Esophagus muscularis mucosa (tissue), 4 donors: ENCODE measurements at regions not wholly inside any gene's neighbourhood (a gene's known extent, or its start where the extent isn't known, plus 50 kb on each side); places are given as distances from the start of the nearest gene placed in this dataset.

Experiments
- DNase-seq: peaks from one replicate; pipeline ENCODE4 v3.0.0-alpha.2; 2017; ENCODE audit errors: extremely low spot score
- H3K27ac ChIP-seq, 4 donors: fragments of 200-600 bp; sonication (generic); replicated peaks in 1 of 4; 1 replicate in 3 of 4; 2 replicates in 1 of 4; pipeline ENCODE4 v1.5.1; 2016 to 2019; ENCODE audit warnings: mild to moderate bottlenecking in 1 of 4
- H3K27me3 ChIP-seq, 4 donors: fragments of 200-600 bp; sonication (generic); one replicate each; pipeline versions ENCODE4 v1.5.1 to v1.6.0; 2016 to 2019
- H3K36me3 ChIP-seq, 4 donors: fragments of 200-600 bp; sonication (generic); one replicate each; pipeline ENCODE4 v1.5.1; 2016 to 2019
- H3K4me1 ChIP-seq, 4 donors: fragments of 200-600 bp; sonication (generic); one replicate each; pipeline ENCODE4 v1.5.1; 2016 to 2019
- H3K4me3 ChIP-seq, 4 donors: fragments of 200-600 bp; sonication (generic); 1 replicate in 2 of 4; 2 replicates in 2 of 4; pipeline ENCODE4 v1.5.1; 2016 to 2019; ENCODE audit warnings: mild to moderate bottlenecking in 4 of 4, moderate library complexity in 1 of 4
- H3K9me3 ChIP-seq, 4 donors: fragments of 200-600 bp; sonication (generic); 1 replicate in 3 of 4; 2 replicates in 1 of 4; pipeline ENCODE4 v1.5.1; 2016 to 2019
- CTCF ChIP-seq, 3 experiments: fragments of 200-600 bp in 2 of 3; fragments of 450-650 bp in 1 of 3; sonication (generic) in 2 of 3; IDR thresholded peaks; one replicate each; pipeline ENCODE4 v1.5.1; 2017 to 2019; ENCODE audit warnings: antibody characterized with exemption in 3 of 3, mild to moderate bottlenecking in 2 of 3, moderate library complexity in 1 of 3
- EP300 ChIP-seq: sonication (generic); formaldehyde crosslinking; IDR thresholded peaks from one replicate; pipeline ENCODE4 v1.6.1; 2017; ENCODE audit warnings: antibody characterized with exemption
- POLR2A ChIP-seq: fragments of 450-650 bp; IDR thresholded peaks from one replicate; pipeline ENCODE4 v1.6.1; 2017; ENCODE audit warnings: antibody characterized with exemption, moderate library complexity, mild to moderate bottlenecking, low read depth
- POLR2AphosphoS5 ChIP-seq, 2 donors: sonication (generic); formaldehyde crosslinking; IDR thresholded peaks; one replicate each; pipeline ENCODE4 v1.6.1; 2017; ENCODE audit warnings: antibody characterized with exemption in 2 of 2
- WGBS: methylation state at CpG from one replicate; pipeline ENCODE4 v1.1.5; 2018; 5-methylcytosine and 5-hydroxymethylcytosine counted together
- intact Hi-C: fragments of 100-400 bp; cut with DNase I; formaldehyde crosslinking; loops from one replicate; pipeline ENCODE4 v1.15.1; 2023

DNA sequence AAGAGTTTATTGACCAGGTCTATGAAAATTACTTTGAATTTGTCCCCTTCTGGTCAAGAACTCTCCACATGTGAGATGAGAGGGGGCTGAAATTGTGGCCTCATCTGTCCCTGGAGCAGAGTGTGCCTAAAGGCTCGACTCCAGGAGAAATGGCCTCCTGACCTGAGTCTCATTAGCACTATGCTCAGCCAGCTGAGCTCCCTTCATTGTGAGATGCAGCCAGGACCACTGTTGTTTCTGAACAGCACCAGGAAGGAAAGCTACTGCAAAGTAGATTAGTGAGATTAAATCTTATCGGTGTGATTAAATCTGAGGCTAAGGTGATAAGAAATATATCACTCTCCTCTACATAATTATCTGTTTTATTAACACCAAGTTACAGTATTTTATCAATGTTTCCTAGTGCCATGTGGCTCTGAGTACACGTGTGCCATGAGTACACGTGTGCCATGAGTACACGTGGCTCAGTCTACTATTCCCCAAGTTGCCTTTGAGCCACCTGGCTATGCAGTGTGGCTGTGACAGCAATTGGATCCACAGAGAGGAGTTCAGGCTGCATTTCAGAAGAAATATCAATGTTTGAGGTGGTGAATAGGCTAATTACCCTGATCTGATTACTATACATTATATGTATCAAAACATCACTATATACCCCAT is 126.9 kb downstream of the IPMK start:
- no peaks in the 10 kb centered on the region for H3K9me3 ChIP-seq
- no peaks in the 10 kb centered on the region for H3K36me3 ChIP-seq
- whole genome bisulfite sequencing: 66% methylated on average over 5 of the region's 5 CpGs
- no peak overlapping the region for H3K27ac ChIP-seq
- intact Hi-C loops: no loop called here
- TF ChIP-seq POLR2A (no peak), CTCF (IDR thresholded peaks at IDR 0.05) (no peak), POLR2AphosphoS5 (IDR thresholded peaks at IDR 0.05) (no peak), EP300 (no peak)
- no peaks in the 10 kb centered on the region for H3K27me3 ChIP-seq
- H3K4me1 ChIP-seq: no peaks in the 10 kb centered on the region
- no peak overlapping the region for H3K4me3 ChIP-seq
- no peak for DNase-seq

DNA sequence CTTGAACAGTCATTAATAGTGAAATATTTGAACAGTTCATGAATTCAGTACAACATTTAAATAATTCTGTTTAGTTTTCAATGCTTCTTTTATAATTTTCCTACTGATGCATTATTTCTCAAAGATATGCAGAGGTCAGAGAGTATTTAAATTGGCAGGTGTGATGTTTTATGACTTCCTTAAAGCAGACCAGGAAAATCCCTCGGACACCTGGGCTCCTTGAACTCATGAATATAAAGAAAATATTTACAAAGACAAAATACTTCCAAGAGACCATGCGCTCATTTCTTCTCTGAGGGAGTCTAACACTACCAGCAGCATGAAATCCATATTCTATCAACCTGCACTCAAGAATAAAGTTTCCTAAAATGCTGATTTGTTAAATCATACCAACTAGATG is 127.6 kb downstream of the IPMK start:
- no peaks in the 10 kb centered on the region for H3K4me1 ChIP-seq
- no peak overlapping the region for H3K4me3 ChIP-seq
- WGBS: 64% methylated on average over 2 of the region's 2 CpGs
- no peaks in the 10 kb centered on the region for H3K27me3 ChIP-seq
- intact Hi-C loops: no loop called here
- H3K9me3 ChIP-seq: no peaks in the 10 kb centered on the region
- no peak for TF ChIP-seq EP300
- TF ChIP-seq POLR2A: no peak
- no peak for TF ChIP-seq CTCF (IDR thresholded peaks at IDR 0.05)
- no peak for TF ChIP-seq POLR2AphosphoS5 (IDR thresholded peaks at IDR 0.05)
- no peaks in the 10 kb centered on the region for H3K36me3 ChIP-seq
- no peak overlapping the region for H3K27ac ChIP-seq
- no peak for DNase-seq

- WGBS: 73% methylated on average over 5 of the region's 5 CpGs
- DNase-seq: no peak
- TF ChIP-seq POLR2AphosphoS5 (IDR thresholded peaks at IDR 0.05) (no peak), EP300 (no peak), POLR2A (no peak), CTCF (IDR thresholded peaks at IDR 0.05) (no peak)
- H3K27me3 ChIP-seq: no peaks in the 10 kb centered on the region
- H3K4me1 ChIP-seq: no peaks in the 10 kb centered on the region
- no peak overlapping the region for H3K27ac ChIP-seq
- no peaks in the 10 kb centered on the region for H3K36me3 ChIP-seq
- H3K4me3 ChIP-seq: no peak overlapping the region
- H3K9me3 ChIP-seq: no peaks in the 10 kb centered on the region
- intact Hi-C loops: no loop called here
These were observed 129.9 kb downstream of the IPMK start for GRCh38 chr10:58137813-58138212.

- Histone ChIP-seq H3K9me3 (no peaks in the 10 kb centered on the region), H3K4me1 (no peaks in the 10 kb centered on the region), H3K27ac (no peak overlapping the region), H3K27me3 (no peaks in the 10 kb centered on the region), H3K4me3 (no peak overlapping the region), H3K36me3 (no peaks in the 10 kb centered on the region)
- DNase-seq: no peak
- 85% methylated on average over 9 of the region's 9 CpGs for WGBS
- intact Hi-C loops: no loop called here
- no peak for TF ChIP-seq EP300
- TF ChIP-seq POLR2A: no peak
- TF ChIP-seq CTCF (IDR thresholded peaks at IDR 0.05): no peak
- no peak for TF ChIP-seq POLR2AphosphoS5 (IDR thresholded peaks at IDR 0.05)
These were observed 152.3 kb downstream of the IPMK start for GRCh38 chr10:58115218-58116050.
